ENCODE measurements at regions not wholly inside any gene's neighbourhood (a gene's known extent, or its start where the extent isn't known, plus 50 kb on each side); places are given as distances from the start of the nearest gene placed in this dataset.

DNA sequence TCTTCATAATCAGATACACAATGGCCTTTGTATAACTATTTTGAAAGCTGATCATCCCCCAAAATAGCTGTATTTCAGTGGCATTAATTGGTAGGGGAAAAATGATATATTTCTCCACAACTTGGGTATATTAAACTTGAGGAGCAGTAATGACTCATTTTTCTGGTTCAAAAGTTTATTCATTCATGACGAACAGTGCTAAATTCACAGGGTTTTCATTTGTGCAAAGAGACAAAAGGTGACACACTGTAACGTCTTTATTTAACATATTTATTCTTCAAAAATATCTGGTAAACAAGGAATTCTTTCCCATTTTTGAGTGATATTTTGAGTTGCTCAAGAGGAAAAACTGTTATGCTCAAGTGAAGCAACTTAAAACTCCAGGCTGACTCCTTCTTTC lies 415.5 kb upstream of the SOX5 start:
- no peak for DNase-seq (ENCODE audit: low spot score)
- TF ChIP-seq, protein P1, sequence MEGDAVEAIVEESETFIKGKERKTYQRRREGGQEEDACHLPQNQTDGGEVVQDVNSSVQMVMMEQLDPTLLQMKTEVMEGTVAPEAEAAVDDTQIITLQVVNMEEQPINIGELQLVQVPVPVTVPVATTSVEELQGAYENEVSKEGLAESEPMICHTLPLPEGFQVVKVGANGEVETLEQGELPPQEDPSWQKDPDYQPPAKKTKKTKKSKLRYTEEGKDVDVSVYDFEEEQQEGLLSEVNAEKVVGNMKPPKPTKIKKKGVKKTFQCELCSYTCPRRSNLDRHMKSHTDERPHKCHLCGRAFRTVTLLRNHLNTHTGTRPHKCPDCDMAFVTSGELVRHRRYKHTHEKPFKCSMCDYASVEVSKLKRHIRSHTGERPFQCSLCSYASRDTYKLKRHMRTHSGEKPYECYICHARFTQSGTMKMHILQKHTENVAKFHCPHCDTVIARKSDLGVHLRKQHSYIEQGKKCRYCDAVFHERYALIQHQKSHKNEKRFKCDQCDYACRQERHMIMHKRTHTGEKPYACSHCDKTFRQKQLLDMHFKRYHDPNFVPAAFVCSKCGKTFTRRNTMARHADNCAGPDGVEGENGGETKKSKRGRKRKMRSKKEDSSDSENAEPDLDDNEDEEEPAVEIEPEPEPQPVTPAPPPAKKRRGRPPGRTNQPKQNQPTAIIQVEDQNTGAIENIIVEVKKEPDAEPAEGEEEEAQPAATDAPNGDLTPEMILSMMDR (IDR thresholded peaks at IDR 0.05; ENCODE audit: poor library complexity, severe bottlenecking): no peak

DNA sequence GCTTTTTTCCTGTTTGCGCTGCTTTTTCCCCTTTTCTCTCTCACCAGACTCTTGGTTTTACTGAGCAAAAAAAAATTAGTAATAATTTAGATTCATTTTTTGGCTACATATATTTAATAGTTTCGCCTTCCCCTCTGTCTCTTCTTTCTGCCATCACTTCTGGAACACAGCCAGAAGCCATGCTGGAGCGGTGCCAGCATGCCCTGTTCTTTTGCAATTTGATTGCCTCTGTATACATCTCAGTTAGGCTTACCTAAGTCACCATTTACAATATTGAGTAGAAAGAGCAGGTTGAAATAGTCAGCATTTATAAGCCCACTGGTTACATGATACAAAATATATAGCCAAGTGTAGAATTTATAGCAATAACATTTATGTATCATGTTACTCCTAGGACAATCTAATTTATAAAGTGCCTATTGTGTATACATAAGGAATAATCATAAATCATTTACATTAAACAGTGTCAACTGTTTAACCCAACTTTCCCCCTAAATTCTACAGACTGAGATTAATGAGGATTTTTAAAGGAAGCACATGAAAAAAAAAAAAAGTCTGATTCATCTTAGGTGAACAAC lies 413.8 kb upstream of the SOX5 start:
- no peaks in the 10 kb centered on the region for H3K27me3 ChIP-seq (ENCODE audit: insufficient read depth, poor library complexity, severe bottlenecking)
- ATAC-seq (ENCODE audit: low read depth) (no peak), DNase-seq (ENCODE audit: low spot score) (no peak)
- H3K4me3 ChIP-seq (ENCODE audit: severe bottlenecking): no peak overlapping the region
- TF ChIP-seq, protein P1 (IDR thresholded peaks at IDR 0.05; ENCODE audit: poor library complexity, severe bottlenecking): no peak
- no peaks in the 10 kb centered on the region for H3K4me1 ChIP-seq (ENCODE audit: insufficient read depth, poor library complexity, severe bottlenecking)
- no peak overlapping the region for H3K27ac ChIP-seq (ENCODE audit: poor library complexity, severe bottlenecking)
- H3K36me3 ChIP-seq (ENCODE audit: low read depth): no peaks in the 10 kb centered on the region
- H3K9me3 ChIP-seq (ENCODE audit: severe bottlenecking): no peaks in the 10 kb centered on the region

More for the DNA sequence above, 415.5 kb upstream of the SOX5 start:
- H3K9me3 ChIP-seq (ENCODE audit: severe bottlenecking): no peaks in the 10 kb centered on the region
- H3K27me3 ChIP-seq (ENCODE audit: insufficient read depth, poor library complexity, severe bottlenecking): no peaks in the 10 kb centered on the region
- H3K4me1 ChIP-seq (ENCODE audit: insufficient read depth, poor library complexity, severe bottlenecking): no peaks in the 10 kb centered on the region
- no peak overlapping the region for H3K27ac ChIP-seq (ENCODE audit: poor library complexity, severe bottlenecking)
- no peak for ATAC-seq (ENCODE audit: low read depth)
- no peak overlapping the region for H3K4me3 ChIP-seq (ENCODE audit: severe bottlenecking)
- H3K36me3 ChIP-seq (ENCODE audit: low read depth): no peaks in the 10 kb centered on the region

DNA sequence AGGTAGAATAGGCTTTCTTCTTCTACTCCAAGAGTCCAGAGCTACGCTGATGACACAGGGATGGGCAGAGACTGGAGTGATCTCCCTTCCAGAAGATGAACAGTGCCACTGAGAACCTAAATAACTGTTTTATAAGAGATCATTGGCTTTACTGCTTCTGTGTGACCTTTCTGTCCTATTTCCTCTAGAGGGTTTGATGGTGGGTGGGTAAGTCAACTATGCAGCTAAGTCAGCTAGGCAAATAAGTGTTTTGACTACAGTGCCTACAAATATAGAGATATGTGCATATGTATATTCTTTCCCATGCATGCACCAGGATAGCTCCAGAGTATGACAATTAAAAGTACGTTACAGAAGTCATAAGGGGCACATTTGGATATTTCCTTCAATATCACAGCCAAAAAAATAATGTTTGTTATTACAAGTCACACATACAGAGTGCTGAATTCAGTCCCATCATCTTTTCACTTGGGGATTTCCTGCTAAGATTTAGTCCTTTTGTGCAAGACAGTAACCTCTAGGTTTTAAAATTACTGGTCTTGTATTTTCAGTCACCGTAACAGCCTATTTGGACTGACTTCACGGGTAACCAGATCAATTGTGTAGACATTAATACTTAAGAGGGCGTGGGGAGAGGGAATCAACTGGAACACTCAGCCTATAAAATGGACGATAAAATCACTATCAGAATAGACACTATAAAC lies 412.6 kb upstream of the SOX5 start:
- Histone ChIP-seq H3K9me3 (ENCODE audit: severe bottlenecking) (no peaks in the 10 kb centered on the region), H3K4me1 (ENCODE audit: insufficient read depth, poor library complexity, severe bottlenecking) (no peaks in the 10 kb centered on the region), H3K27ac (ENCODE audit: poor library complexity, severe bottlenecking) (no peak overlapping the region), H3K27me3 (ENCODE audit: insufficient read depth, poor library complexity, severe bottlenecking) (no peaks in the 10 kb centered on the region), H3K36me3 (ENCODE audit: low read depth) (no peaks in the 10 kb centered on the region), H3K4me3 (ENCODE audit: severe bottlenecking) (no peak overlapping the region)
- TF ChIP-seq, protein P1 (IDR thresholded peaks at IDR 0.05; ENCODE audit: poor library complexity, severe bottlenecking): no peak
- DNase-seq (ENCODE audit: low spot score) (no peak), ATAC-seq (ENCODE audit: low read depth) (no peak)

DNA sequence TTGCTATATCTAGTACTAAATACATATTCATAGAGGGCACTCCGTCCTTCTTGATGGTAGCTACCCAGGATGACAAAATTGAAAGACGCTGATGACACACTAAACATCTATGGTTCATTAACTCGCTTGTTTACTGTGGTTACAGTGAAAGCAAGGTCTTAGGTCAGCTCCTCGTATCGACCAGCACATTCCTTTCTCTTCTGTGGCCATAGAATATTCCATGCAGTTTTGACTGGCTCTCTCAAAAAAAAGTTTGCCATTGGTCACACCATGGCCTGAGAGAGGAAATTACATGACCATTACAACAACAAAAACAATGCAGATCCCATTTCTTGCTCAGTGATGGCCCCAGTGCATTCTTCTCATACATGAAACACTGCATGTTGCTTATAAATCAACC lies 411.4 kb upstream of the SOX5 start:
- TF ChIP-seq, protein P1 (IDR thresholded peaks at IDR 0.05; ENCODE audit: poor library complexity, severe bottlenecking): no peak
- no peaks in the 10 kb centered on the region for H3K27me3 ChIP-seq (ENCODE audit: insufficient read depth, poor library complexity, severe bottlenecking)
- H3K4me1 ChIP-seq (ENCODE audit: insufficient read depth, poor library complexity, severe bottlenecking): no peaks in the 10 kb centered on the region
- no peaks in the 10 kb centered on the region for H3K36me3 ChIP-seq (ENCODE audit: low read depth)
- no peak for ATAC-seq (ENCODE audit: low read depth)
- no peak overlapping the region for H3K27ac ChIP-seq (ENCODE audit: poor library complexity, severe bottlenecking)
- DNase-seq (ENCODE audit: low spot score): no peak
- no peaks in the 10 kb centered on the region for H3K9me3 ChIP-seq (ENCODE audit: severe bottlenecking)
- H3K4me3 ChIP-seq (ENCODE audit: severe bottlenecking): no peak overlapping the region

DNA sequence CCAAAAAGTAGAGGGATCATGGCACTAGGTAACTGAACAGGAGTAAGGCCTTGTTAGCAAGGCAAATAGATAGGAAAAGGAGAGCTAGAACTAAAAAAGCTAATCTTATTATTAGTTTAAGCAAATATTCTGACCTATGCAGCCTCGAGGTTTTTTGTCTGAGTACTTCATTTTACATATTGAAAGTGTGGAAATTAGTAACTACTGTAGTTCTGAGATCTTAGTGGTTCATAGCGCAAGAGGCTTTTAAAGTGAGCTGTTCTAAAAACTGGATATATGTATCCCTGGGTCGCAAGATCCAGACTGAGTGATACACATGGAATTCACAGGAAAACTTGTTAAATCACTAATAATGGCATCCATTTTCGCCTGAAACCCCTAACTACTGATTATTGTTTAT lies 411.0 kb upstream of the SOX5 start:
- TF ChIP-seq, protein P1 (IDR thresholded peaks at IDR 0.05; ENCODE audit: poor library complexity, severe bottlenecking): no peak
- H3K27me3 ChIP-seq (ENCODE audit: insufficient read depth, poor library complexity, severe bottlenecking): no peaks in the 10 kb centered on the region
- H3K4me1 ChIP-seq (ENCODE audit: insufficient read depth, poor library complexity, severe bottlenecking): no peaks in the 10 kb centered on the region
- no peak overlapping the region for H3K4me3 ChIP-seq (ENCODE audit: severe bottlenecking)
- no peak for ATAC-seq (ENCODE audit: low read depth)
- H3K36me3 ChIP-seq (ENCODE audit: low read depth): no peaks in the 10 kb centered on the region
- DNase-seq (ENCODE audit: low spot score): no peak
- no peaks in the 10 kb centered on the region for H3K9me3 ChIP-seq (ENCODE audit: severe bottlenecking)
- H3K27ac ChIP-seq (ENCODE audit: poor library complexity, severe bottlenecking): no peak overlapping the region

All from RWPE2 (cell line).